Subcutaneous abdominal adipose tissue (tissue), 5 donors: ENCODE measurements at regions not wholly inside any gene's neighbourhood (a gene's known extent, or its start where the extent isn't known, plus 50 kb on each side); places are given as distances from the start of the nearest gene placed in this dataset.

Experiments used
- H3K27ac ChIP-seq: one replicate; pipeline ENCODE4 v1.7.0; 2013; ENCODE audit warnings: low read depth, mild to moderate bottlenecking, inconsistent platforms, low read length, moderate library complexity
- H3K27me3 ChIP-seq, 5 donors: one replicate each; pipeline ENCODE4 v1.7.0; 2013; ENCODE audit warnings: low read length in 5 of 5, inconsistent platforms in 1 of 5; ENCODE audit not compliant: control insufficient read depth in 5 of 5, insufficient read depth in 4 of 5
- H3K36me3 ChIP-seq, 5 donors: one replicate each; pipeline ENCODE4 v1.7.0; 2013; ENCODE audit warnings: low read length in 5 of 5; ENCODE audit not compliant: control insufficient read depth in 5 of 5, insufficient read depth in 5 of 5
- H3K4me1 ChIP-seq, 5 donors: one replicate each; pipeline ENCODE4 v1.7.0; 2013; ENCODE audit warnings: low read length in 5 of 5, mild to moderate bottlenecking in 3 of 5, moderate library complexity in 1 of 5; ENCODE audit not compliant: control insufficient read depth in 5 of 5, insufficient read depth in 5 of 5
- H3K4me3 ChIP-seq, 5 donors: one replicate each; pipeline ENCODE4 v1.7.0; 2013; ENCODE audit warnings: low read length in 5 of 5, low read depth in 1 of 5
- H3K9ac ChIP-seq, 5 donors: one replicate each; pipeline ENCODE4 v1.7.0; 2013; ENCODE audit warnings: low read length in 5 of 5, mild to moderate bottlenecking in 4 of 5, moderate library complexity in 3 of 5
- H3K9me3 ChIP-seq, 5 donors: one replicate each; pipeline ENCODE4 v1.7.0; 2013; ENCODE audit warnings: low read length in 5 of 5; ENCODE audit not compliant: control insufficient read depth in 5 of 5
- donor health status: healthy.
- donor health status: healthy.
- donor health status: healthy.
- donor health status: healthy.
- donor health status: healthy.

GRCh38 chr2:238670111-238670585 is 177.7 kb upstream of the TWIST2 start:
- Histone ChIP-seq H3K36me3 (no peaks in the 10 kb centered on the region), H3K9me3 (peaks cover 0 to 7% (median 4%) of the 10 kb centered on the region in 5 donors), H3K4me3 (no peak overlapping the region), H3K27me3 (no peaks in the 10 kb centered on the region), H3K27ac (no peak overlapping the region), H3K9ac (no peak overlapping the region), H3K4me1 (no peaks in the 10 kb centered on the region)

DNA sequence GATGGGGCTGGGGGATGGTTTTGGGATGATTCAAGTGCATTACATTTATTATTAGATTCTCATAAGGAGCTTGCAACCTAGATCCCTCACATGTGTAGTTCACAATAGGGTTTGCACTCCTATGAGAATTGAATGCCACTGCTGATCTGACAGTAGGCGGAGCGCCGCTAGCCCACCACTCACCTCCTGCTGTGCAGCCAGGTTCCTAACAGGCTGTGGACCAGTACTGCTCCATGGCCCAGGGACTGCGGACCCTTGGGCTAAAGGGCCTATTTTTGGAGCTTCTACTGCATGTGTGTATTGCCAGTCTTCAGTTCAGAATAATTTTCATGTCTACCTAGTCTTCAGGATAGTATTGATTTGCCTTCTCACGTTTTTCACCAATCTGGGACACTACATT is 165.3 kb upstream of the TWIST2 start:
- no peak overlapping the region for H3K9ac ChIP-seq
- H3K4me1 ChIP-seq, result peaks cover 3 to 19% (median 5%) of the 10 kb centered on the region in 5 donors
- H3K27me3 ChIP-seq, result no peaks in the 10 kb centered on the region
- H3K4me3 ChIP-seq, result no peak overlapping the region
- H3K9me3 ChIP-seq, result peaks cover 0 to under 1% (median 0%) of the 10 kb centered on the region in 5 donors
- H3K27ac ChIP-seq, result no peak overlapping the region
- H3K36me3 ChIP-seq, result no peaks in the 10 kb centered on the region

DNA sequence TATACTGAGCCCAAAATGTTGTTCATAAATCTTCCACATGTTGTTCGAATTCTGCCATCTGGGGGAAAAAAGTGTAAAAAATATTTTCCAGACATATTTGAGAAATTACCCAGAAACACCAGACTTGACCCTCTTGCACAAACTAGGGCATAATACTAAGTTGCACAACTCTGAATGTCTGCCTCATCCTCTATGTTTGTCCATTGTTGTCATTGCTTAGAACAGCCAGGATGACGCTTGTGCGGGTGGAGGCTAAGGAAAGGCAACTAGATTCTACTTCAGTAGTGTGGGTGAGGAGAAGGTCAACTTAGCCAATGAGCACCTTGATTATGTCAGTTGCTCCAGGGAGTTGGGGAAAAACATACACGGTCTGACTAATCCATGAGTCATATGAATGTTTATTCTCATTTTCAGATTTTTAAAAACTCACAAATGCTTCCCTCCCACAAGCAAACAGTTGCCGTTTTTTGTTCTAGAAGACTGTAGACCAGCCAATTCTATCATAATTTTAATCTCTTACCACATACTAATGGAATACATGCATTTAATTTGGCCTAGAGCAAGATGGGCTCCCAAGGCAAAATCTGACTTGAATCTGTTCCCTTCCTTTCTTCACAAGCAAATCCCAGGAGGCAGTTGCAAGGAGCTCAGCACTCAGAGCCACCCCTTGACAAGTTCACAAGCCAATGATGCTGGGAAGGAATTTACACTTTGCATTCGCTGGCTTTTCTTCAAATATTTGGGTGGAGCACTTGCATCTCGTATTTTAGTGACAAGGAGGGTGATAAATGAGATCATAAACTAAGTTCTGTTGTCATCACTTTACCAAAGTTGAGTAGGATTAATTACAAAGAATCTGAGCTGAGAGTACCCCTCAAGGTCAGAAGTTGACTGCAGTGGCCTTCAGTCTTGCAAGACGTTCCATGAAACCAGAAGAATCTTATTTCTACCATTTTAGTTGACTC is 163.2 kb upstream of the TWIST2 start:
- H3K4me1 ChIP-seq, result peaks cover 5 to 25% (median 7%) of the 10 kb centered on the region in 5 donors
- H3K36me3 ChIP-seq, result no peaks in the 10 kb centered on the region
- no peaks in the 10 kb centered on the region for H3K9me3 ChIP-seq
- H3K27me3 ChIP-seq, result no peaks in the 10 kb centered on the region
- peak overlapping the region; percentile 85 for H3K27ac ChIP-seq
- no peak overlapping the region for H3K4me3 ChIP-seq
- peak overlapping the region in 1 of 5 donors; percentile 54 for H3K9ac ChIP-seq

- H3K27ac ChIP-seq, result peak overlapping the region; percentile 85
- peaks cover 5 to 25% (median 7%) of the 10 kb centered on the region in 5 donors for H3K4me1 ChIP-seq
- H3K9ac ChIP-seq, result peak overlapping the region in 1 of 5 donors; percentile 54
- no peaks in the 10 kb centered on the region for H3K27me3 ChIP-seq
- H3K4me3 ChIP-seq, result no peak overlapping the region
- no peaks in the 10 kb centered on the region for H3K36me3 ChIP-seq
- no peaks in the 10 kb centered on the region for H3K9me3 ChIP-seq
Measured at GRCh38 chr2:238685327-238685709, 162.6 kb upstream of the TWIST2 start.

GRCh38 chr2:238685713-238686112 is 162.2 kb upstream of the TWIST2 start:
- no peaks in the 10 kb centered on the region for H3K9me3 ChIP-seq
- H3K27ac ChIP-seq, result peak overlapping the region; percentile 85
- H3K4me1 ChIP-seq, result peaks cover 5 to 25% (median 7%) of the 10 kb centered on the region in 5 donors
- no peak overlapping the region for H3K9ac ChIP-seq
- no peaks in the 10 kb centered on the region for H3K27me3 ChIP-seq
- H3K4me3 ChIP-seq, result no peak overlapping the region
- H3K36me3 ChIP-seq, result no peaks in the 10 kb centered on the region

GRCh38 chr2:238686223-238686622 is 161.7 kb upstream of the TWIST2 start:
- peaks cover 5 to 25% (median 7%) of the 10 kb centered on the region in 5 donors for H3K4me1 ChIP-seq
- H3K9ac ChIP-seq, result no peak overlapping the region
- no peak overlapping the region for H3K4me3 ChIP-seq
- H3K36me3 ChIP-seq, result no peaks in the 10 kb centered on the region
- no peaks in the 10 kb centered on the region for H3K27me3 ChIP-seq
- no peaks in the 10 kb centered on the region for H3K9me3 ChIP-seq
- no peak overlapping the region for H3K27ac ChIP-seq

DNA sequence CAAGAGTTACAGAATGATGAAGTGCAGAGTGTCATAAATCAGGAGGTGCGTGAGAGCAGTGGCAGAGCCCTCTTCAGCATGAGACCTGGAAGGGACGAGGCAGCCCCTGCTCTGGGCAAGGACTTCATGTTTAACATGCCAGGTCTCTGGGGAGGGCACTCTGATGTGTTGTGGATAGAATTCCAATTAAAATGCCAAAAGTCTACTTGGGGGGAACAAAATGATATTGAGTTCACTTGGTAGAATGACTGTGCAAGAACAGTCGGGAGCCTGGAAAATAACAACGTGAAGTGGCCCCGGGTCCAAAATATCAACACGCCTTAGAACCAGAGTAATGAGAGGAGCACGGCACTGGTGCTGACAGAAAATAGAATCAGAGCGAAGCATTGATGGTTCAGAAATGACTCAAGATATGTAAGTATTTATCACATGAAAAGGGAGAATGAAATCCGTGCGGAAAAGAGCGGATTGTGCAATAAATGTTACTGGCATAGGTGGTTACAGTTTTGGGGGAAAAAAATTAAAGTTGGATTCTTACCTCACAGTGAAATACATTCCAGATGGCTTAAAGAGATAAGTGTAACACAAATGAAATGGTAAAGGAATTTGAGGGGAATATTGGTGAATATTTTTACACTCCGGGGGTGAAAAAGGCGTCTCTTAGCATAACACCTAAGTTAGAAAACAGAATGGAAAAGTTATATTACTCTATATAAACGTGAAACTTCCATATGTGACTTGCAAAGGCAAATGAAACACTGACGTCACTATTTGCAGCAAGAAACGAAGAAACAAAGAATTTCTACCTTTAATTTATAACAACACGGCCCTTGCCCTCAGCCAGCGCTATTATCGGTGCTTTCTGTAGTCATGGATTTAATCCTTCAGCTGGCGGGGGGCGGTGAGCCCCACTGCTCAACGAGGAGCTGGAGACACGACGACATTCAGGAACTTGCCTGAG is 159.4 kb upstream of the TWIST2 start:
- Histone ChIP-seq H3K4me3 (no peak overlapping the region), H3K36me3 (no peaks in the 10 kb centered on the region), H3K27me3 (no peaks in the 10 kb centered on the region), H3K9ac (no peak overlapping the region), H3K27ac (peak overlapping the region; percentile 41), H3K9me3 (no peaks in the 10 kb centered on the region), H3K4me1 (peaks cover 5 to 25% (median 10%) of the 10 kb centered on the region in 5 donors)

DNA sequence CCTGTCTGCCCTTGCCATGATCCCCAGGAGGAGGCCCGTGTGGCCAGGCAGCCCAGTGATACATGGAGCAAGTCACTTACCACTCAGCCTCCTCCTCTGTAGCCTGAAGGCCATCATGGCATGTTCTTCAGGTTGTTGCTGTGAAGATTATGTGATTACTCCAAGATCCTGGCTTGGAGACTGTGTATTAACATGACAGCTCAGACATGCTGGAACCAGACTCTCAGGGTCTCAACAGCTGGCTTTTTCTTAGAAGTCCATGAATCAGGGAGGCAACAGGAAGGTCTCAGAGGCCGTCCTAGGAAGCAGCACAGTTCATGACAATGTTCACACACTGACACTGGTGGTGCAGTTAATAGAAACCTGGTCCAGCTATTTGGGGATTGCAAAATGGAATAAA is 158.6 kb upstream of the TWIST2 start:
- no peaks in the 10 kb centered on the region for H3K27me3 ChIP-seq
- H3K36me3 ChIP-seq, result no peaks in the 10 kb centered on the region
- no peaks in the 10 kb centered on the region for H3K9me3 ChIP-seq
- no peak overlapping the region for H3K9ac ChIP-seq
- H3K4me1 ChIP-seq, result peaks cover 5 to 18% (median 10%) of the 10 kb centered on the region in 5 donors
- H3K27ac ChIP-seq, result peak overlapping the region; percentile 30
- no peak overlapping the region for H3K4me3 ChIP-seq

DNA sequence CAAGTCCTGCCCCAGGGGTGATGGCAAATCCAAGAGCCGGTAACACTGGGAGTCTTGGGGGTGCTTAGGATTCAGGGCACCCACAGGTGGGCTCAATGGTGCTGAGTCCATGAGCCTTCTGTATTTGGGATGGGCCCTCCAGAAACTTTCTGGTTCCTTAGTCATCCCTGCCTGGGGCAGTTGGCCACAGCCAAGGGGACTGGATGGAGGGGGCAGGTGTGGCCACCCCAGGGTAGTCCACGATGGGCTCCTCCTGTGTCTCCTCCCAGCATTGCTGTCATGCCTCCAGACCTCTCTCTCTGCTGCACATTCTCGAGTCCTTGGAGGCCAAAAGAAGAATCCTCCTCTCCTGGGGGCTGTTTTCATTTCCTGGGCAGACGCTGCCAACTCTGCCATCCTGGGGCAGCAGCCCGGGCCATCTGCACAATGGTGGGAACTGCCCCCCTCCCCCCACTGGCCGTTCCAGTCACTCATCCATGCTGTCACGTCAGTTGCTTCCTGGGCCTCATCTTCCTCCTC is 158.0 kb upstream of the TWIST2 start:
- Histone ChIP-seq H3K9me3 (no peaks in the 10 kb centered on the region), H3K27me3 (no peaks in the 10 kb centered on the region), H3K4me1 (peaks cover 4 to 14% (median 13%) of the 10 kb centered on the region in 5 donors), H3K9ac (no peak overlapping the region), H3K4me3 (no peak overlapping the region), H3K27ac (no peak overlapping the region), H3K36me3 (no peaks in the 10 kb centered on the region)
